SK-N-SH treated with all-trans-retinoic acid at 6 μM for 48 hours (cell line): ENCODE measurements at regions not wholly inside any gene's neighbourhood (a gene's known extent, or its start where the extent isn't known, plus 50 kb on each side); places are given as distances from the start of the nearest gene placed in this dataset.

Source experiments
- ATAC-seq: fragments of 200-7000 bp; cut with Tn5 transposase; 3 replicates; pipeline ENCODE4 v1.9.1; 2020; ENCODE audit warnings: mild to moderate bottlenecking, moderate library complexity
- ARNTL ChIP-seq: fragments of 450-650 bp; formaldehyde crosslinking; IDR thresholded peaks from 2 replicates; pipeline ENCODE4 v1.5.0; 2020; ENCODE audit warnings: low read depth, mild to moderate bottlenecking, moderate library complexity, borderline replicate concordance
- BACH2 ChIP-seq: fragments of 250-450 bp; sonication (Bioruptor Pico); IDR thresholded peaks from 2 replicates; pipeline ENCODE4 v1.9.0; 2021; ENCODE audit warnings: mild to moderate bottlenecking, borderline replicate concordance
- CSDC2 ChIP-seq: fragments of 250-450 bp; sonication (Bioruptor Pico); IDR thresholded peaks from 2 replicates; pipeline ENCODE4 v1.5.0; 2020; ENCODE audit warnings: mild to moderate bottlenecking, moderate library complexity
- CSRNP3 ChIP-seq: fragments of 250-450 bp; sonication (Bioruptor Pico); IDR thresholded peaks from 2 replicates; pipeline ENCODE4 v1.5.1; 2021; ENCODE audit warnings: mild to moderate bottlenecking, moderate library complexity
- ESRRG ChIP-seq: fragments of 250-450 bp; sonication (Bioruptor Pico); IDR thresholded peaks from 2 replicates; pipeline ENCODE4 v1.6.1; 2021; ENCODE audit warnings: mild to moderate bottlenecking
- GLIS3 ChIP-seq: fragments of 250-450 bp; sonication (Bioruptor Pico); IDR thresholded peaks from 2 replicates; pipeline ENCODE4 v1.5.0; 2020; ENCODE audit warnings: mild to moderate bottlenecking, moderate library complexity
- OSR1 ChIP-seq: fragments of 250-450 bp; sonication (Bioruptor Pico); IDR thresholded peaks from 2 replicates; pipeline ENCODE4 v1.8.0; 2022; ENCODE audit warnings: moderate library complexity, mild to moderate bottlenecking, inconsistent platforms
- POU6F1 ChIP-seq: fragments of 250-450 bp; sonication (Bioruptor Pico); IDR thresholded peaks from 2 replicates; pipeline ENCODE4 v1.8.0; 2021; ENCODE audit warnings: low read depth, mild to moderate bottlenecking, moderate library complexity, borderline replicate concordance
- RARB ChIP-seq: fragments of 250-450 bp; sonication (Bioruptor Pico); IDR thresholded peaks from 2 replicates; pipeline ENCODE4 v1.8.0; 2021; ENCODE audit warnings: mild to moderate bottlenecking, moderate library complexity
- TCF4 ChIP-seq: fragments of 250-450 bp; sonication (Bioruptor Pico); IDR thresholded peaks from 2 replicates; pipeline ENCODE4 v1.8.0; 2021; ENCODE audit warnings: mild to moderate bottlenecking, moderate library complexity, borderline replicate concordance
- TOX ChIP-seq: fragments of 250-450 bp; sonication (Bioruptor Pico); IDR thresholded peaks from 2 replicates; pipeline ENCODE4 v1.8.0; 2021; ENCODE audit warnings: mild to moderate bottlenecking, moderate library complexity, borderline replicate concordance
- ZC3H10 ChIP-seq: fragments of 250-450 bp; sonication (Bioruptor Pico); IDR thresholded peaks from 2 replicates; pipeline ENCODE4 v1.5.1; 2021; ENCODE audit warnings: mild to moderate bottlenecking, moderate library complexity
- ZFP3 ChIP-seq: fragments of 250-450 bp; sonication (Bioruptor Pico); IDR thresholded peaks from 2 replicates; pipeline ENCODE4 v1.5.0; 2020; ENCODE audit warnings: mild to moderate bottlenecking, moderate library complexity
- ZFP30 ChIP-seq: fragments of 450-650 bp; formaldehyde crosslinking; IDR thresholded peaks from 2 replicates; pipeline ENCODE4 v1.5.0; 2022; ENCODE audit warnings: mild to moderate bottlenecking, moderate library complexity
- ZNF565 ChIP-seq: fragments of 450-650 bp; formaldehyde crosslinking; conservative IDR thresholded peaks from 2 replicates; pipeline ENCODE4 v1.5.0; 2020; ENCODE audit warnings: low read depth, mild to moderate bottlenecking, moderate library complexity
- ZNF70 ChIP-seq: fragments of 450-650 bp; formaldehyde crosslinking; IDR thresholded peaks from 2 replicates; pipeline ENCODE4 v1.5.0; 2020; ENCODE audit warnings: mild to moderate bottlenecking, moderate library complexity
- ZNF8 ChIP-seq: fragments of 450-650 bp; formaldehyde crosslinking; IDR thresholded peaks from 2 replicates; pipeline ENCODE4 v1.5.0; 2020; ENCODE audit warnings: mild to moderate bottlenecking, moderate library complexity
- TF ChIP-seq, protein P1 (sequence below): fragments of 250-450 bp; sonication (Bioruptor Pico); IDR thresholded peaks from 2 replicates; pipeline ENCODE4 v1.8.0; 2020; ENCODE audit warnings: mild to moderate bottlenecking, moderate library complexity, borderline replicate concordance
- TF ChIP-seq, protein P2 (sequence below): fragments of 250-450 bp; sonication (Bioruptor Pico); IDR thresholded peaks from 2 replicates; pipeline ENCODE4 v1.5.0; 2020; ENCODE audit warnings: mild to moderate bottlenecking, moderate library complexity
- TF ChIP-seq, protein P3 (sequence below): fragments of 250-450 bp; sonication (Bioruptor Pico); IDR thresholded peaks from 2 replicates; pipeline ENCODE4 v1.5.1; 2020; ENCODE audit warnings: low read depth, mild to moderate bottlenecking, moderate library complexity

GRCh38 chr18:53771664-53772063, 452.8 kb downstream of the MBD2 start:
- no peak for TF ChIP-seq OSR1 (CRISPR knock-in tag)
- TF ChIP-seq, protein P1, sequence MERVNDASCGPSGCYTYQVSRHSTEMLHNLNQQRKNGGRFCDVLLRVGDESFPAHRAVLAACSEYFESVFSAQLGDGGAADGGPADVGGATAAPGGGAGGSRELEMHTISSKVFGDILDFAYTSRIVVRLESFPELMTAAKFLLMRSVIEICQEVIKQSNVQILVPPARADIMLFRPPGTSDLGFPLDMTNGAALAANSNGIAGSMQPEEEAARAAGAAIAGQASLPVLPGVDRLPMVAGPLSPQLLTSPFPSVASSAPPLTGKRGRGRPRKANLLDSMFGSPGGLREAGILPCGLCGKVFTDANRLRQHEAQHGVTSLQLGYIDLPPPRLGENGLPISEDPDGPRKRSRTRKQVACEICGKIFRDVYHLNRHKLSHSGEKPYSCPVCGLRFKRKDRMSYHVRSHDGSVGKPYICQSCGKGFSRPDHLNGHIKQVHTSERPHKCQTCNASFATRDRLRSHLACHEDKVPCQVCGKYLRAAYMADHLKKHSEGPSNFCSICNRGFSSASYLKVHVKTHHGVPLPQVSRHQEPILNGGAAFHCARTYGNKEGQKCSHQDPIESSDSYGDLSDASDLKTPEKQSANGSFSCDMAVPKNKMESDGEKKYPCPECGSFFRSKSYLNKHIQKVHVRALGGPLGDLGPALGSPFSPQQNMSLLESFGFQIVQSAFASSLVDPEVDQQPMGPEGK (CRISPR knock-in tag) = no peak
- TF ChIP-seq ZFP30 (CRISPR knock-in tag) = no peak
- no peak for TF ChIP-seq ESRRG (CRISPR knock-in tag)
- TF ChIP-seq CSDC2 (CRISPR knock-in tag) = no peak
- 0 out of 2 replicates have a peak, but pooled peaks have one; percentile 38 for TF ChIP-seq CSRNP3 (CRISPR knock-in tag)
- no peak for TF ChIP-seq ARNTL
- TF ChIP-seq, protein P2, sequence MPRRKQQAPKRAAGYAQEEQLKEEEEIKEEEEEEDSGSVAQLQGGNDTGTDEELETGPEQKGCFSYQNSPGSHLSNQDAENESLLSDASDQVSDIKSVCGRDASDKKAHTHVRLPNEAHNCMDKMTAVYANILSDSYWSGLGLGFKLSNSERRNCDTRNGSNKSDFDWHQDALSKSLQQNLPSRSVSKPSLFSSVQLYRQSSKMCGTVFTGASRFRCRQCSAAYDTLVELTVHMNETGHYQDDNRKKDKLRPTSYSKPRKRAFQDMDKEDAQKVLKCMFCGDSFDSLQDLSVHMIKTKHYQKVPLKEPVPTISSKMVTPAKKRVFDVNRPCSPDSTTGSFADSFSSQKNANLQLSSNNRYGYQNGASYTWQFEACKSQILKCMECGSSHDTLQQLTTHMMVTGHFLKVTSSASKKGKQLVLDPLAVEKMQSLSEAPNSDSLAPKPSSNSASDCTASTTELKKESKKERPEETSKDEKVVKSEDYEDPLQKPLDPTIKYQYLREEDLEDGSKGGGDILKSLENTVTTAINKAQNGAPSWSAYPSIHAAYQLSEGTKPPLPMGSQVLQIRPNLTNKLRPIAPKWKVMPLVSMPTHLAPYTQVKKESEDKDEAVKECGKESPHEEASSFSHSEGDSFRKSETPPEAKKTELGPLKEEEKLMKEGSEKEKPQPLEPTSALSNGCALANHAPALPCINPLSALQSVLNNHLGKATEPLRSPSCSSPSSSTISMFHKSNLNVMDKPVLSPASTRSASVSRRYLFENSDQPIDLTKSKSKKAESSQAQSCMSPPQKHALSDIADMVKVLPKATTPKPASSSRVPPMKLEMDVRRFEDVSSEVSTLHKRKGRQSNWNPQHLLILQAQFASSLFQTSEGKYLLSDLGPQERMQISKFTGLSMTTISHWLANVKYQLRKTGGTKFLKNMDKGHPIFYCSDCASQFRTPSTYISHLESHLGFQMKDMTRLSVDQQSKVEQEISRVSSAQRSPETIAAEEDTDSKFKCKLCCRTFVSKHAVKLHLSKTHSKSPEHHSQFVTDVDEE (CRISPR knock-in tag) = peak; percentile 22; the same call in 1 of the 2 replicates
- no peak for TF ChIP-seq ZNF8 (CRISPR knock-in tag)
- TF ChIP-seq TCF4 (CRISPR knock-in tag) = peak; percentile 81
- no peak for TF ChIP-seq ZC3H10 (CRISPR knock-in tag)
- no peak for TF ChIP-seq POU6F1 (CRISPR knock-in tag)
- no peak for TF ChIP-seq ZNF565 (CRISPR knock-in tag)
- no peak for TF ChIP-seq RARB (CRISPR knock-in tag)
- TF ChIP-seq, all 23 proteins: peak for 3
- ATAC-seq = no peak; the same call in 2 of the 3 replicates

DNA sequence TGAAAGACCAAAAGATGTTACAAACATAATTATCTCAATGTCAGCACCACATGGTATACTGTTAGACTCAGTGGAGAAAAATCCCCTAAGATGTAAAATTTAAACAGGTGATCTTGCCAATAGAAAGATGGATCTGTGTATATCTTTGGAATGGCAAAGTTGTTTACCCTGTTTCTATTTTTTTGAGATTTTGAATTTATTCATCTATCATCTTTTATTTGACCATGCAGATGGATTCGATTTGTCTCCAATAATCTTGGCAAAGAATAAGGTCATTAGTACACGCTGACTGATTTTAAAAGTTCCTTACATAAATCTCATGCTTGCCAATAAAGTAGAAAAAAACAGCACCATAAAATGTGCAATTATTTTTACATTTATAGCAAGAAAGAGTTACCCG, 459.3 kb downstream of the MBD2 start:
- no peak for TF ChIP-seq ZNF8 (CRISPR knock-in tag)
- no peak for TF ChIP-seq CSDC2 (CRISPR knock-in tag)
- no peak for TF ChIP-seq ZFP3 (CRISPR knock-in tag)
- TF ChIP-seq GLIS3 (CRISPR knock-in tag) = no peak
- TF ChIP-seq, protein P3, sequence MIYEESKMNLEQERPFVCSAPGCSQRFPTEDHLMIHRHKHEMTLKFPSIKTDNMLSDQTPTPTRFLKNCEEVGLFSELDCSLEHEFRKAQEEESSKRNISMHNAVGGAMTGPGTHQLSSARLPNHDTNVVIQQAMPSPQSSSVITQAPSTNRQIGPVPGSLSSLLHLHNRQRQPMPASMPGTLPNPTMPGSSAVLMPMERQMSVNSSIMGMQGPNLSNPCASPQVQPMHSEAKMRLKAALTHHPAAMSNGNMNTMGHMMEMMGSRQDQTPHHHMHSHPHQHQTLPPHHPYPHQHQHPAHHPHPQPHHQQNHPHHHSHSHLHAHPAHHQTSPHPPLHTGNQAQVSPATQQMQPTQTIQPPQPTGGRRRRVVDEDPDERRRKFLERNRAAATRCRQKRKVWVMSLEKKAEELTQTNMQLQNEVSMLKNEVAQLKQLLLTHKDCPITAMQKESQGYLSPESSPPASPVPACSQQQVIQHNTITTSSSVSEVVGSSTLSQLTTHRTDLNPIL (CRISPR knock-in tag) = no peak
- no peak for TF ChIP-seq ARNTL
- TF ChIP-seq ZC3H10 (CRISPR knock-in tag) = no peak
- TF ChIP-seq TCF4 (CRISPR knock-in tag) = no peak
- no peak for TF ChIP-seq RARB (CRISPR knock-in tag)
- TF ChIP-seq BACH2 (CRISPR knock-in tag) = no peak
- no peak for TF ChIP-seq TOX
- no peak for TF ChIP-seq CSRNP3 (CRISPR knock-in tag)
- TF ChIP-seq, all 23 proteins: peak for 0
- ATAC-seq = no peak

GRCh38 chr18:53764086-53764485, 460.4 kb downstream of the MBD2 start:
- TF ChIP-seq, protein P1 (CRISPR knock-in tag) = no peak
- TF ChIP-seq ZC3H10 (CRISPR knock-in tag) (no peak), ESRRG (CRISPR knock-in tag) (no peak), ZNF70 (CRISPR knock-in tag) (no peak)
- no peak for ATAC-seq
